Hepatocyte (in vitro differentiated cells): ENCODE measurements at regions not wholly inside any gene's neighbourhood (a gene's known extent, or its start where the extent isn't known, plus 50 kb on each side); places are given as distances from the start of the nearest gene placed in this dataset.

ENCODE experiments used
- CTCF ChIP-seq: fragments of 200-600 bp; sonication (generic); IDR thresholded peaks from 2 replicates; pipeline ENCODE4 v1.5.1; 2016; ENCODE audit warnings: antibody characterized with exemption, mild to moderate bottlenecking; ENCODE audit not compliant: poor library complexity
- EZH2 ChIP-seq: fragments of 200-600 bp; sonication (generic); IDR thresholded peaks from 2 replicates; pipeline ENCODE4 v1.6.1; 2016; ENCODE audit warnings: antibody characterized with exemption, mild to moderate bottlenecking, borderline replicate concordance
- EZH2phosphoT487 ChIP-seq: fragments of 200-600 bp; sonication (generic); IDR thresholded peaks from one replicate; pipeline ENCODE4 v1.6.1; 2018; ENCODE audit warnings: antibody characterized with exemption, mild to moderate bottlenecking, low read depth, moderate library complexity; ENCODE audit not compliant: unreplicated experiment, severe bottlenecking

- TF ChIP-seq CTCF (no peak), EZH2 (no peak), EZH2phosphoT487 (no peak)
Measured at GRCh38 chr2:66852953-66853352, 418.0 kb downstream of the MEIS1 start.
